ENCODE measurements at regions not wholly inside any gene's neighbourhood (a gene's known extent, or its start where the extent isn't known, plus 50 kb on each side); places are given as distances from the start of the nearest gene placed in this dataset.

DNA sequence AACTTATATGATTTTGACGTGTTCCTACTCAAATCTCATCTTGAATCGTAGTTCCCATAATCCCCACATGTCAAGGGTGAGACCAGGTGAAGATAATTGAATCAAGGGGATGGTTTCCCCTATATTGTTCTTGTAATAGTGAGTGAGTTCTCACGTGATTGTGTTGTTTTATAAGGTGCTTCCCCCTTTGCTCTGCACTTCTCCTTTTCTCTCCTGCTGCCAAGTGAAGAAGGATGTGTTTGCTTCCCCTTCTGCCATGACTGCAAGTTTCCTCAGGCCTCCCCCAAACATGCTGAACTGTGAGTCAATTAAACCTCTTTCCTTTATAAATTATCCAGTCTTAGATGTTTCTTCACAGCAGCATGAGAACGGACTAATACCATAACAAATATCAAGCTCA lies 83.2 kb downstream of the MANEA start:
- TF ChIP-seq, protein P1, sequence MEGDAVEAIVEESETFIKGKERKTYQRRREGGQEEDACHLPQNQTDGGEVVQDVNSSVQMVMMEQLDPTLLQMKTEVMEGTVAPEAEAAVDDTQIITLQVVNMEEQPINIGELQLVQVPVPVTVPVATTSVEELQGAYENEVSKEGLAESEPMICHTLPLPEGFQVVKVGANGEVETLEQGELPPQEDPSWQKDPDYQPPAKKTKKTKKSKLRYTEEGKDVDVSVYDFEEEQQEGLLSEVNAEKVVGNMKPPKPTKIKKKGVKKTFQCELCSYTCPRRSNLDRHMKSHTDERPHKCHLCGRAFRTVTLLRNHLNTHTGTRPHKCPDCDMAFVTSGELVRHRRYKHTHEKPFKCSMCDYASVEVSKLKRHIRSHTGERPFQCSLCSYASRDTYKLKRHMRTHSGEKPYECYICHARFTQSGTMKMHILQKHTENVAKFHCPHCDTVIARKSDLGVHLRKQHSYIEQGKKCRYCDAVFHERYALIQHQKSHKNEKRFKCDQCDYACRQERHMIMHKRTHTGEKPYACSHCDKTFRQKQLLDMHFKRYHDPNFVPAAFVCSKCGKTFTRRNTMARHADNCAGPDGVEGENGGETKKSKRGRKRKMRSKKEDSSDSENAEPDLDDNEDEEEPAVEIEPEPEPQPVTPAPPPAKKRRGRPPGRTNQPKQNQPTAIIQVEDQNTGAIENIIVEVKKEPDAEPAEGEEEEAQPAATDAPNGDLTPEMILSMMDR (IDR thresholded peaks at IDR 0.05; ENCODE audit: insufficient read depth, low read depth, low read length, missing control alignments): no peak
- no peak overlapping the region for H3K4me3 ChIP-seq (ENCODE audit: low read depth, low read length)
- DNase-seq (ENCODE audit: low read depth): no peak

DNA sequence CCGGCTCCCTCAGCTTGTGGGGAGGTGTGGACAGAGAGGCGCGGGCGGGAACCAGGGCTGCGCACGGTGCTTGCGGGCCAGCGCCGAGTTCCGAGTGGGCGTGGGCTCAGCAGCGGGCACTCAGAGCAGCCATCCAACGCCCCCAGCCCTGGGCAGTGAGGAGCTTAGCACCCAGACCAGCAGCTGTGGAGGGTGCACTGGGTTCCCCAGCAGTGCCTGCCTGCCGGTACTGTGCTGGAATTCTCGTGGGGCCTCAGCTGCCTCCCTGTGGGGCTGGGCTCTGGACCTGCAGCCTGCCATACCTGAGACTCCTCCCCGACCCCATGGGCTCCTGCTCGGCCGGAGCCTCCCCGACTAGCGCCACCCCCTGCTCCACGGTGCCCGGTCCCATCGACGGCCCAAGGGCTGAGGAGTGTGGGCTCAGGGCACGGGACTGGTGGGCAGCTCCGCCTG lies 92.7 kb downstream of the MANEA start:
- TF ChIP-seq, protein P1 (IDR thresholded peaks at IDR 0.05; ENCODE audit: insufficient read depth, low read depth, low read length, missing control alignments): no peak
- DNase-seq (ENCODE audit: low read depth): no peak
- no peak overlapping the region for H3K4me3 ChIP-seq (ENCODE audit: low read depth, low read length)

DNA sequence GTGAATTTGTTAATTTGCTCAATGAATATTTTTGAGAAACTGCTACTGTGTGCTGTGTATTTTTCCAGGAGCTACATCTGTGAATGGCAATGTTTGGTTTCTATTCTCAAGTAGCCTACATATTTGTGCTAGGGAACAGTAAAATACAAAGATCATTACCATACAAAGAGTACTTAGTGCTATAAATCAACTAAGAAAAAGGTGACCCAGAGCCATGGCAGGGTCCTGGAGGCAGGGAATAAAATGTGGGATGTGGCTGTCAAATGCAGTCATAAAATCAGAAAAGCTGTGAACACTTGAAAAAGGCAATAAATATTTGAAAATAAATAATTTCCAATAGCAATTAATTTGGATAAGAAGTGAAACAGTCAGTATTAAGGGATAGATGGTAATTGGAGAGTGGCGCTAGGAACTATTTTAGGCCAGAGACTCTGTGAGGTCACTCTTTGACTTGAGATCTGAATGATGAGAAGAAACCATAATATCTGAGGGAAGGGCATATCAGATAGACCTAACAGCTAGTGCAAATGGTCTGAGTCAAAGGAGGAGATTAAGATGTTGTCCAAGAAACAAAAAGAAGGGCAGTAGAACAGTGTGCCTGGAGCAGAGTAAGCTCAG lies 98.8 kb downstream of the MANEA start:
- no peak overlapping the region for H3K4me3 ChIP-seq (ENCODE audit: low read depth, low read length)
- TF ChIP-seq, protein P1 (IDR thresholded peaks at IDR 0.05; ENCODE audit: insufficient read depth, low read depth, low read length, missing control alignments): no peak
- no peak for DNase-seq (ENCODE audit: low read depth)

- DNase-seq (ENCODE audit: low read depth): no peak
- TF ChIP-seq, protein P1 (IDR thresholded peaks at IDR 0.05; ENCODE audit: insufficient read depth, low read depth, low read length, missing control alignments): no peak
Measured at GRCh38 chr6:95679981-95680380, 102.6 kb downstream of the MANEA start.

GRCh38 chr6:95681736-95682135 lies 104.4 kb downstream of the MANEA start:
- TF ChIP-seq, protein P1 (IDR thresholded peaks at IDR 0.05; ENCODE audit: insufficient read depth, low read depth, low read length, missing control alignments): no peak
- no peak overlapping the region for H3K4me3 ChIP-seq (ENCODE audit: low read depth, low read length)
- DNase-seq (ENCODE audit: low read depth): no peak

More at GRCh38 chr6:95679981-95680380, 102.6 kb downstream of the MANEA start:
- H3K4me3 ChIP-seq (ENCODE audit: low read depth, low read length): no peak overlapping the region

DNA sequence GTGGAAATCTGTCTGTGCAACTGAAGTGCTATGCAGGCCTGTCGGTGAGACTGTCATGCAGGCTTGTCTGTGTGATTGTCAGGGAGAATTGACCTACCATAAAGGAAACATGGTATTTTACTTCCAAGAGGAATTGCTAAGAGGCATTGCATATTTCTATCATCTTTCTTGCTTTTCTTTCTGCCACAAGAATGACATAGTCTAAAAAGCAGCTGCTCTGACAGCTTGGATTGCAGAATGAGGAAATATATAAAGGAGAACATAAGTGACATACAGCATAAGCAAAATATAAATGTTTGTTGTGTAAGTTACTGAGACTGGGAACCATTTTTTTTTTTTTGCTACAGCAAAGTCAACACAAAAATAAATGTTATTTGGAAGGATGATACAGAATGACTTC lies 105.1 kb downstream of the MANEA start:
- DNase-seq (ENCODE audit: low read depth): no peak
- no peak overlapping the region for H3K4me3 ChIP-seq (ENCODE audit: low read depth, low read length)
- TF ChIP-seq, protein P1 (IDR thresholded peaks at IDR 0.05; ENCODE audit: insufficient read depth, low read depth, low read length, missing control alignments): no peak

GRCh38 chr6:95685822-95686221 lies 108.5 kb downstream of the MANEA start:
- no peak overlapping the region for H3K4me3 ChIP-seq (ENCODE audit: low read depth, low read length)
- TF ChIP-seq, protein P1 (IDR thresholded peaks at IDR 0.05; ENCODE audit: insufficient read depth, low read depth, low read length, missing control alignments): no peak
- DNase-seq (ENCODE audit: low read depth): no peak
